MM.1S (cell line): ENCODE measurements at regions not wholly inside any gene's neighbourhood (a gene's known extent, or its start where the extent isn't known, plus 50 kb on each side); places are given as distances from the start of the nearest gene placed in this dataset.

Experiments used
- DNase-seq: peaks from one replicate; pipeline ENCODE4 v3.0.0-alpha.2; 2015
- H2AFZ ChIP-seq: fragments of 300-600 bp; sonication (generic); 2 replicates; pipeline ENCODE4 v1.6.0; 2016; ENCODE audit warnings: antibody characterized with exemption, low read length
- H3F3A ChIP-seq: fragments of 300-600 bp; sonication (generic); 2 replicates; pipeline ENCODE4 v1.6.1; 2016; ENCODE audit warnings: mild to moderate bottlenecking, antibody characterized with exemption, low read length, moderate library complexity, mixed read lengths; ENCODE audit not compliant: insufficient read depth
- H3K27ac ChIP-seq: fragments of 300-600 bp; sonication (generic); 2 replicates; pipeline ENCODE4 v1.5.1; 2016; ENCODE audit warnings: mild to moderate bottlenecking, low read length
- H3K27me3 ChIP-seq: fragments of 300-600 bp; sonication (generic); replicated peaks from 2 replicates; pipeline ENCODE4 v1.6.0; 2016; ENCODE audit warnings: low read length; ENCODE audit not compliant: insufficient read depth
- H3K36me3 ChIP-seq: fragments of 300-600 bp; sonication (generic); replicated peaks from 2 replicates; pipeline ENCODE4 v1.6.1; 2016; ENCODE audit warnings: mild to moderate bottlenecking, low read length, mixed read lengths; ENCODE audit not compliant: insufficient read depth
- H3K4me1 ChIP-seq: fragments of 300-600 bp; sonication (generic); 2 replicates; pipeline ENCODE4 v1.6.1; 2016; ENCODE audit warnings: low read length, mixed read lengths
- H3K4me2 ChIP-seq: fragments of 300-600 bp; sonication (generic); 2 replicates; pipeline ENCODE4 v1.6.0; 2016; ENCODE audit warnings: low read depth, low read length
- H3K4me3 ChIP-seq: fragments of 300-600 bp; sonication (generic); 2 replicates; pipeline ENCODE4 v1.5.1; 2016; ENCODE audit warnings: low read length, mixed read lengths
- H3K79me2 ChIP-seq: fragments of 300-600 bp; sonication (generic); 2 replicates; pipeline ENCODE4 v1.6.1; 2016; ENCODE audit warnings: mixed run types, low read length, mixed read lengths
- H3K9ac ChIP-seq: fragments of 300-600 bp; sonication (generic); 2 replicates; pipeline ENCODE4 v1.6.1; 2016; ENCODE audit warnings: low read length, mixed read lengths
- H3K9me2 ChIP-seq: fragments of 300-600 bp; sonication (generic); replicated peaks from 2 replicates; pipeline ENCODE4 v1.6.1; 2016; ENCODE audit warnings: mild to moderate bottlenecking, low read length, mixed read lengths; ENCODE audit not compliant: insufficient read depth
- H3K9me3 ChIP-seq: fragments of 300-600 bp; sonication (generic); replicated peaks from 2 replicates; pipeline ENCODE4 v1.6.1; 2016; ENCODE audit warnings: mild to moderate bottlenecking, low read length, mixed read lengths; ENCODE audit not compliant: insufficient read depth
- H4K20me1 ChIP-seq: fragments of 300-600 bp; sonication (generic); 2 replicates; pipeline ENCODE4 v1.6.1; 2016; ENCODE audit warnings: mild to moderate bottlenecking, low read length, moderate library complexity, mixed read lengths; ENCODE audit not compliant: insufficient read depth
- CTCF ChIP-seq: fragments of 300-600 bp; sonication (generic); IDR thresholded peaks from 2 replicates; pipeline ENCODE4 v1.5.1; 2016; ENCODE audit warnings: antibody characterized with exemption, low read length, mixed read lengths
- EZH2 ChIP-seq: fragments of 300-600 bp; sonication (generic); optimal IDR thresholded peaks from 2 replicates; pipeline ENCODE3; 2017; ENCODE audit warnings: low read depth, mild to moderate bottlenecking, antibody characterized with exemption, low read length, mixed read lengths
- EZH2phosphoT487 ChIP-seq: fragments of 300-600 bp; sonication (generic); IDR thresholded peaks from 2 replicates; pipeline ENCODE4 v1.6.1; 2018; ENCODE audit warnings: antibody characterized with exemption, low read length

DNA sequence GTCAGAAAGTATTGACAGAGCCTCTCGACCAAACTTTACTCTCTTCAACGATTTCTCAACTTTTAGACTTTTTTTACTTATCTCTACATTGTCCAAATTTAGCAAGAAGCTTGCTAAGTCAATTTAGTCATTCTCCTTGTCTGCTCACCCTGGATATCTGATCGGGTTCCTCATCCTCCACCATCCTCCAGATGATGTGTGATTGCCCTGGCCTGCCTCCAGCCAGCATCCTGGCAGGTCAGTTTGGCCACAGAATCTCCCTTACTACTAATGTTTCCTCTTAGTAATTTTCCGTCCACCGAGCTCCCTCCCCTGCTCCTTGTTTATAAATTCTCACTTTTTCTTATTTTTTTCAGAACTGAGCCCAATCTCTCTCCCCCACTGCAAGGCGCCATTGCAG is 167.9 kb upstream of the ZFP42 start:
- TF ChIP-seq EZH2phosphoT487 (no peak), EZH2 (no peak), CTCF (no peak)
- H4K20me1 ChIP-seq: no peaks in the 10 kb centered on the region

DNA sequence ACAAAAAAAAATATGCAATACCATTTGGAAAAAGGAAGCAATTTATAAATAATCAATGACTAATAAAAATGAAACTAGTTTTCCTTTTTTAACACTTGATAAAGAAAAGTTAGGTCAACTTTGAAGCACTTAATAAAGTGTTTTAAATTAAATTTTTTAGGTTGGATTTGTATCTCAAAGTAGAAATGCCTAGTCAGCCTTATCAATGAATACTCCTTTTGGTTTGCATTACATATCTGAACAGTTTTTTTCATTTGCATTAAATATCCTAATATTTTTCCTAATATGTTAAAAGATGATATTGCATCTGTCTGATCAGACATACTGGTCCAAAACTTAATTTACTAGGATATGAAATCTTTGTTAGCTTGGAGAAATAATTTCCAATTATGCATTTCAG is 155.8 kb upstream of the ZFP42 start:
- H3K27me3 ChIP-seq: no peaks in the 10 kb centered on the region

More for the DNA sequence above, 167.9 kb upstream of the ZFP42 start:
- no peak overlapping the region for H3K9ac ChIP-seq
- H3K4me1 ChIP-seq: no peaks in the 10 kb centered on the region
- no peak overlapping the region for H3K4me2 ChIP-seq
- no peaks in the 10 kb centered on the region for H3K9me3 ChIP-seq
- no peak overlapping the region for H3K4me3 ChIP-seq
- H3K27ac ChIP-seq: no peak overlapping the region
- no peak for DNase-seq
- no peaks in the 10 kb centered on the region for H3K79me2 ChIP-seq
- no peaks in the 10 kb centered on the region for H3F3A ChIP-seq
- H3K36me3 ChIP-seq: no peaks in the 10 kb centered on the region
- H2AFZ ChIP-seq: no peak overlapping the region
- no peaks in the 10 kb centered on the region for H3K9me2 ChIP-seq
- H3K27me3 ChIP-seq: no peaks in the 10 kb centered on the region

DNA sequence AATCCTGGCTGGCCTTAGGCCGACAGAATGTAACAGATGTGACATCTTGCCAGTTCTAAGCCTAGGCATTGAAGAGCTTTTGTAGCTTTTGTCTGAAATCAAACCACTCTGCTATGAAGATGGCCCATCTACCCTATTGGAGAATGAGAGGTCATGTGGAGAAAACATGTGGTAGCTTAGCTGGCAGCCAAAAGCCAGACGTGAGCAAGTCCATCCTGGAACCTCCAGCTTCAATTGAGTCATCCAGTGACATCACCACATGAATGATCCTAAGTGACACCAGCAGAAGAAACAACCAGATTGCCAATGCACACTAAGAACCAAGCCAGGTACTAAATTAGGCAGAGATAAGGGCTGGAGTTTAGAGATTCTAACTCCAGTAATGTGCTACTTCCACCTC is 154.8 kb upstream of the ZFP42 start:
- DNase-seq: no peak
- H3F3A ChIP-seq: no peaks in the 10 kb centered on the region
- H3K9ac ChIP-seq: no peak overlapping the region
- H3K4me2 ChIP-seq: no peak overlapping the region
- no peak overlapping the region for H2AFZ ChIP-seq
- no peaks in the 10 kb centered on the region for H3K9me3 ChIP-seq
- no peaks in the 10 kb centered on the region for H3K9me2 ChIP-seq
- H3K4me3 ChIP-seq: no peak overlapping the region
- H3K27ac ChIP-seq: no peak overlapping the region
- no peaks in the 10 kb centered on the region for H4K20me1 ChIP-seq
- H3K27me3 ChIP-seq: no peaks in the 10 kb centered on the region
- H3K79me2 ChIP-seq: no peaks in the 10 kb centered on the region
- no peaks in the 10 kb centered on the region for H3K4me1 ChIP-seq
- TF ChIP-seq CTCF (no peak), EZH2phosphoT487 (no peak), EZH2 (no peak)
- no peaks in the 10 kb centered on the region for H3K36me3 ChIP-seq

More for the DNA sequence above, 155.8 kb upstream of the ZFP42 start:
- no peak for TF ChIP-seq EZH2phosphoT487
- no peak for TF ChIP-seq EZH2
- TF ChIP-seq CTCF: no peak
- Histone ChIP-seq H3K27ac (no peak overlapping the region), H3K4me2 (no peak overlapping the region), H4K20me1 (no peaks in the 10 kb centered on the region), H2AFZ (no peak overlapping the region), H3K9me3 (no peaks in the 10 kb centered on the region), H3K36me3 (no peaks in the 10 kb centered on the region), H3K9me2 (no peaks in the 10 kb centered on the region), H3K79me2 (no peaks in the 10 kb centered on the region), H3K9ac (no peak overlapping the region), H3K4me1 (no peaks in the 10 kb centered on the region), H3K4me3 (no peak overlapping the region), H3F3A (no peaks in the 10 kb centered on the region)
- no peak for DNase-seq
